ENCODE measurements at regions not wholly inside any gene's neighbourhood (a gene's known extent, or its start where the extent isn't known, plus 50 kb on each side); places are given as distances from the start of the nearest gene placed in this dataset.
"Not testable (repeated sequence)": the region's sequence is repeated elsewhere in the genome, so short reads cannot be mapped to it uniquely, and the experiment has no call there.

DNA sequence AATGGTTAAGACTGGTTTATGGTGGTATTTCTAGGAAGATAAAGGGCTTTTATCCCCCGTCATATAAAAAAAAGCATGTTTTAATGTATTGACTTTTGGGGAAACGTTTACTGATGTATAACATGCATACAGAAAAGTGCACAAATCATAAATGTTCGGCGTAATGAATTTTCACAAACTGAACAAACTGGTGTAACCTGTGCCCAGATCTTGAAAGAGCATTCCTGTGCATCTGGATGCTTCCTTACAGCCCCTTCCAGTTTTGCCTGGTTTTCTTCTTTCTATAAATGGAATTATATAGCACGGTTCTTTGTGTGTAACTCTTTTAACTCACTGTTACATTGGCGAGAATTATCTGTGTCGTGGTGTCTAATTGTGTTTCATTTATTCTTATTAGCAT is 693.8 kb upstream of the TBX3 start:
- H3K27me3 Mint-ChIP-seq (ENCODE audit: low read depth in 3 of 3): peaks cover 0 to 7% (median 2%) of the 10 kb centered on the region in 3 donors
- no peaks in the 10 kb centered on the region for H3K4me1 Mint-ChIP-seq
- H3K27ac Mint-ChIP-seq: no peak overlapping the region
- H3K36me3 Mint-ChIP-seq: no peaks in the 10 kb centered on the region
- peaks cover 0 to 13% (median 8%) of the 10 kb centered on the region in 6 donors for H3K9me3 Mint-ChIP-seq
- DNase-seq: no peak
- no peak overlapping the region for H3K4me3 Mint-ChIP-seq

DNA sequence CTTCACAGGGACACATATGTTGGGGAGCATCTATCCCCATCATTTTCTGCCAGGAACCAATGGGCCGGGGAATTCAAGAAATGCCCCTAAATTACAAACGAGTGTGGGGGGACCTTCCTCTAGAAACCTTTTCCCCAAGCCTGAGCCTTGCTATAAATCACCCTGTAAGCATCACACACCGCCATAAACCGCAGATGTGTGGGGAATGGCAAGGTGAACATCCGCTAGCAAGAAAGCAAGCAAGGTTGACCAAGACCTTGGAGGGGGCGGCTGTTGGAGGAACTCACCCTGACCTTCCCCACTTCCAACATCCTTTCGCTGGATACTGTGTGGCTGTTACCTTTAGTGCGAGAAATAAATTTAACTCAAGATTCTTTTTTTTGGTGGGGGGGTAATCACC is 693.3 kb upstream of the TBX3 start:
- peaks cover 0 to 7% (median 0%) of the 10 kb centered on the region in 3 donors for H3K27me3 Mint-ChIP-seq (ENCODE audit: low read depth in 3 of 3)
- no peak overlapping the region for H3K4me3 Mint-ChIP-seq
- H3K27ac Mint-ChIP-seq: no peak overlapping the region
- DNase-seq: no peak
- no peaks in the 10 kb centered on the region for H3K36me3 Mint-ChIP-seq
- H3K9me3 Mint-ChIP-seq: peaks cover 0 to 15% (median 9%) of the 10 kb centered on the region in 6 donors
- no peaks in the 10 kb centered on the region for H3K4me1 Mint-ChIP-seq

- no peak overlapping the region for H3K27ac Mint-ChIP-seq
- H3K27me3 Mint-ChIP-seq (ENCODE audit: low read depth in 3 of 3): peaks cover 0 to 2% (median 0%) of the 10 kb centered on the region in 3 donors
- H3K4me3 Mint-ChIP-seq: no peak overlapping the region
- no peaks in the 10 kb centered on the region for H3K4me1 Mint-ChIP-seq
- H3K9me3 Mint-ChIP-seq: peaks cover 0 to 30% (median 11%) of the 10 kb centered on the region in 6 donors
- DNase-seq: no peak
- H3K36me3 Mint-ChIP-seq: no peaks in the 10 kb centered on the region
Observed at GRCh38 chr12:115375186-115375991, 691.4 kb upstream of the TBX3 start.

- no peaks in the 10 kb centered on the region for H3K4me1 Mint-ChIP-seq
- DNase-seq: no peak
- H3K36me3 Mint-ChIP-seq: no peaks in the 10 kb centered on the region
- peaks cover 0 to 37% (median 11%) of the 10 kb centered on the region in 6 donors for H3K9me3 Mint-ChIP-seq
- peaks cover 0 to 2% (median 2%) of the 10 kb centered on the region in 3 donors for H3K27me3 Mint-ChIP-seq (ENCODE audit: low read depth in 3 of 3)
- H3K4me3 Mint-ChIP-seq: no peak overlapping the region
- no peak overlapping the region for H3K27ac Mint-ChIP-seq
Observed at GRCh38 chr12:115374480-115375185, 690.7 kb upstream of the TBX3 start.

- Mint-ChIP-seq H3K4me1 (no peaks in the 10 kb centered on the region), H3K4me3 (no peak overlapping the region), H3K27ac (no peak overlapping the region), H3K27me3 (ENCODE audit: low read depth in 3 of 3) (peaks cover 0 to 2% (median 2%) of the 10 kb centered on the region in 3 donors), H3K9me3 (peaks cover 0 to 42% (median 11%) of the 10 kb centered on the region in 6 donors), H3K36me3 (no peaks in the 10 kb centered on the region)
- DNase-seq: no peak
Observed at GRCh38 chr12:115371711-115372110, 687.7 kb upstream of the TBX3 start.

DNA sequence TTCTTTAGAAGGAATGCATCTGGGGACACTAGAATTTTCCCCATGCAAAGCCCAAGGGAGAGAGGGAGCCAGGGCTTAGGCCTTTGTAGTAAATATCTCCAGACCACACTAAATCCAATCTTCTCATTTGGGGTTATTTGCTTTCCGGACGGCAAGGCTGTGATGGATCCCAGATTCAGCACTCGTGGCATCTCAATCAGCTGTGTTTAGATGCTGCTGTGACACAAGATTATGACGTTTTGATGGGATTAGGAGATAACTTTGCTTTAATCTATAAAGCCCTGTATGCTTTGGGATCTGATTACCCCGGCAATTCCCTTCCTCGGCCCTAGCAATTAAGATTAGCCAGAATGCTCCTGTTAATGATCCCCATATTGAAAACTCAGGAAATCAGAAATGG is 686.7 kb upstream of the TBX3 start:
- no peak overlapping the region for H3K27ac Mint-ChIP-seq
- no peaks in the 10 kb centered on the region for H3K36me3 Mint-ChIP-seq
- H3K9me3 Mint-ChIP-seq: peaks cover 0 to 50% (median 11%) of the 10 kb centered on the region in 6 donors
- peaks cover 0 to 2% (median 2%) of the 10 kb centered on the region in 3 donors for H3K27me3 Mint-ChIP-seq (ENCODE audit: low read depth in 3 of 3)
- no peaks in the 10 kb centered on the region for H3K4me1 Mint-ChIP-seq
- no peak overlapping the region for H3K4me3 Mint-ChIP-seq
- no peak for DNase-seq

DNA sequence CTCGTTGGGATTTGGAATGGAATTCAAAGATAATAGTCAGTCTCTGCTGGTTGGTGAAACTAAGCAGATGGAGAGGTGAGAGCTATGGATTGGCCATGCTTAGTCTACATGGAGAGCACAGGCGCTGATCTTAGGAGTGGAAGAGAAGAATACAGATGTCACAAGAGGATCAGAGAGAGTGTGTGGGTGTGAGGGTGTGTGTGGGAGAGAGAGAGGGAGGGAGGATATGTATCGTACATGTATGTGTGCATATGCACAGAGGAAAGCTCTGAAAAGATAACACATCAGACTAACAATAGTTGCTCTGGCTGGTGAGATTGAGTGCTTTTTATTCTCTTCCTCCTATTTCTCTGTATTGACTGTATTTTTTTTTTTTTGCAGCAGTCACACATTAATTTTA is 686.2 kb upstream of the TBX3 start:
- Mint-ChIP-seq H3K4me3 (no peak overlapping the region), H3K4me1 (no peaks in the 10 kb centered on the region), H3K9me3 (peaks cover 0 to 50% (median 11%) of the 10 kb centered on the region in 6 donors), H3K36me3 (no peaks in the 10 kb centered on the region), H3K27me3 (ENCODE audit: low read depth in 3 of 3) (peaks cover 0 to 2% (median 2%) of the 10 kb centered on the region in 3 donors), H3K27ac (no peak overlapping the region)
- no peak for DNase-seq

- H3K4me1 Mint-ChIP-seq; H3K4me3 Mint-ChIP-seq; H3K27ac Mint-ChIP-seq; DNase-seq; H3K36me3 Mint-ChIP-seq; H3K27me3 Mint-ChIP-seq (ENCODE audit: low read depth in 3 of 3): not testable (repeated sequence)
- peaks cover 0 to 37% (median 2%) of the 10 kb centered on the region in 6 donors for H3K9me3 Mint-ChIP-seq
Observed at GRCh38 chr12:115366277-115366676, 682.3 kb upstream of the TBX3 start.

- not testable (repeated sequence) for H3K4me1 Mint-ChIP-seq; H3K4me3 Mint-ChIP-seq; H3K27ac Mint-ChIP-seq; H3K27me3 Mint-ChIP-seq (ENCODE audit: low read depth in 3 of 3); DNase-seq; H3K36me3 Mint-ChIP-seq
- H3K9me3 Mint-ChIP-seq: peaks cover 0 to 32% (median 3%) of the 10 kb centered on the region in 6 donors
Observed at GRCh38 chr12:115365765-115366164, 681.8 kb upstream of the TBX3 start.

DNA sequence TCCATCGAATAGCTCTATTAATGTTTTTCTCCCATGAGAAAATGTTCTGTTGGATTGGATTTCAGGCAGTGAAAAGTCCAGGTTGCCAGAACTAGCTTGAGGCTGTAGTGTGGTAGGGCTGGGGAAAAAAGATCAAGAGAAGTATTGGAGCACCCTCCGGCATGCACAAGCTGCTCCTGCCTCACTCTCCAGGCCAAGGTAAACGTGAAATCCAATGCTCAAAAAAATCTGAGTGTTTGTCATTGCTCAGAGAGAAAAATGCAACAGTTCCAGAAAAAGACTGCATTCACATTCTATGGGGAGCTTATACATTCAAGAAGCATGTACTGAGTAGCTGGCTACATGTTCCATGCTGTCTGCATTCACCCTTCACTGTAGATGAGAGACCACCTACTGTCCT is 680.9 kb upstream of the TBX3 start:
- DNase-seq: no peak
- H3K4me3 Mint-ChIP-seq: no peak overlapping the region
- H3K27me3 Mint-ChIP-seq (ENCODE audit: low read depth in 3 of 3): peaks cover 0 to 6% (median 0%) of the 10 kb centered on the region in 3 donors
- H3K27ac Mint-ChIP-seq: no peak overlapping the region
- no peaks in the 10 kb centered on the region for H3K36me3 Mint-ChIP-seq
- H3K9me3 Mint-ChIP-seq: peaks cover 0 to 24% (median 3%) of the 10 kb centered on the region in 6 donors
- no peaks in the 10 kb centered on the region for H3K4me1 Mint-ChIP-seq

GRCh38 chr12:115362339-115362976 is 678.5 kb upstream of the TBX3 start:
- no peaks in the 10 kb centered on the region for H3K36me3 Mint-ChIP-seq
- H3K4me1 Mint-ChIP-seq: no peaks in the 10 kb centered on the region
- peaks cover 0 to 17% (median 2%) of the 10 kb centered on the region in 6 donors for H3K9me3 Mint-ChIP-seq
- DNase-seq: no peak
- no peak overlapping the region for H3K4me3 Mint-ChIP-seq
- peaks cover 0 to 4% (median 0%) of the 10 kb centered on the region in 3 donors for H3K27me3 Mint-ChIP-seq (ENCODE audit: low read depth in 3 of 3)
- H3K27ac Mint-ChIP-seq: no peak overlapping the region

DNA sequence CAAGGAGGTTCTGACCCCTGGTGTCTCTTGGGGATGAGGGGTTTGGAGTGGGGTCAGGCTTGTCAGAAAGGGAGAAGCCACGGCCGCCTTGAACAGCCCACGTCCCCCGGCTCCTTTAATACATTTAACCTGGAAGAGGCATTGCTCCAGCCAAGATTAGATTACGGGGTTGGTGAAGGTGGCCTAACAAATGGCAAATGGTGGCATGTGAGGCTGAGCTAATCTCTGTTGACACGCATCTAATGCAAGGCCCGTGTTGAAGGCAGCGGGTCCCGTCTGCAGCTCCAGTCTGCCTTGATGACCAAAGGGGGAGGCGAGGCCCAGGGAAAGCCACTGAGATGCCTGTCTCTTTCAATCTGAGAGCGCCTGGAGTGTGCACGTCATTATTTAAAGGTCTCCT is 673.7 kb upstream of the TBX3 start:
- no peaks in the 10 kb centered on the region for H3K4me1 Mint-ChIP-seq
- H3K4me3 Mint-ChIP-seq: no peak overlapping the region
- H3K27me3 Mint-ChIP-seq (ENCODE audit: low read depth in 3 of 3): peaks cover 0 to 4% (median 0%) of the 10 kb centered on the region in 3 donors
- peaks cover 0 to 10% (median 5%) of the 10 kb centered on the region in 6 donors for H3K9me3 Mint-ChIP-seq
- no peak overlapping the region for H3K27ac Mint-ChIP-seq
- no peak for DNase-seq
- no peaks in the 10 kb centered on the region for H3K36me3 Mint-ChIP-seq

- H3K9me3 Mint-ChIP-seq: peaks cover 0 to 7% (median 4%) of the 10 kb centered on the region in 6 donors
- no peak for DNase-seq
- no peaks in the 10 kb centered on the region for H3K27me3 Mint-ChIP-seq (ENCODE audit: low read depth in 3 of 3)
- no peak overlapping the region for H3K4me3 Mint-ChIP-seq
- no peaks in the 10 kb centered on the region for H3K4me1 Mint-ChIP-seq
- no peaks in the 10 kb centered on the region for H3K36me3 Mint-ChIP-seq
- no peak overlapping the region for H3K27ac Mint-ChIP-seq
Observed at GRCh38 chr12:115355301-115355700, 671.3 kb upstream of the TBX3 start.
